ENCODE measurements at regions not wholly inside any gene's neighbourhood (a gene's known extent, or its start where the extent isn't known, plus 50 kb on each side); places are given as distances from the start of the nearest gene placed in this dataset.

- DNase-seq (ENCODE audit: low read depth in 1 of 2, low spot score in 1 of 2) (no peak), ATAC-seq (no peak), FAIRE-seq (no peak)
- no peak for TF ChIP-seq FOXS1 (CRISPR knock-in tag; IDR thresholded peaks at IDR 0.05)
- TF ChIP-seq JUN (IDR thresholded peaks at IDR 0.05): no peak
- no peak for TF ChIP-seq HOXA7 (CRISPR knock-in tag; IDR thresholded peaks at IDR 0.05)
- no peak for TF ChIP-seq CEBPB (IDR thresholded peaks at IDR 0.05)
- no peak for TF ChIP-seq MAFK (IDR thresholded peaks at IDR 0.05; ENCODE audit: partially characterized antibody)
- TF ChIP-seq NR3C1 (IDR thresholded peaks at IDR 0.05): no peak
- no peak for TF ChIP-seq POLR2AphosphoS2 (conservative IDR thresholded peaks at IDR 0.05; ENCODE audit: low read length)
- TF ChIP-seq E2F6 (IDR thresholded peaks at IDR 0.05; ENCODE audit: borderline replicate concordance, low read depth): no peak
- no peak for TF ChIP-seq HMGXB4 (CRISPR knock-in tag; IDR thresholded peaks at IDR 0.05; ENCODE audit: borderline replicate concordance)
- no peak for TF ChIP-seq EP300 (IDR thresholded peaks at IDR 0.05)
- TF ChIP-seq CBX8 (IDR thresholded peaks at IDR 0.05): no peak
- TF ChIP-seq, protein P1, sequence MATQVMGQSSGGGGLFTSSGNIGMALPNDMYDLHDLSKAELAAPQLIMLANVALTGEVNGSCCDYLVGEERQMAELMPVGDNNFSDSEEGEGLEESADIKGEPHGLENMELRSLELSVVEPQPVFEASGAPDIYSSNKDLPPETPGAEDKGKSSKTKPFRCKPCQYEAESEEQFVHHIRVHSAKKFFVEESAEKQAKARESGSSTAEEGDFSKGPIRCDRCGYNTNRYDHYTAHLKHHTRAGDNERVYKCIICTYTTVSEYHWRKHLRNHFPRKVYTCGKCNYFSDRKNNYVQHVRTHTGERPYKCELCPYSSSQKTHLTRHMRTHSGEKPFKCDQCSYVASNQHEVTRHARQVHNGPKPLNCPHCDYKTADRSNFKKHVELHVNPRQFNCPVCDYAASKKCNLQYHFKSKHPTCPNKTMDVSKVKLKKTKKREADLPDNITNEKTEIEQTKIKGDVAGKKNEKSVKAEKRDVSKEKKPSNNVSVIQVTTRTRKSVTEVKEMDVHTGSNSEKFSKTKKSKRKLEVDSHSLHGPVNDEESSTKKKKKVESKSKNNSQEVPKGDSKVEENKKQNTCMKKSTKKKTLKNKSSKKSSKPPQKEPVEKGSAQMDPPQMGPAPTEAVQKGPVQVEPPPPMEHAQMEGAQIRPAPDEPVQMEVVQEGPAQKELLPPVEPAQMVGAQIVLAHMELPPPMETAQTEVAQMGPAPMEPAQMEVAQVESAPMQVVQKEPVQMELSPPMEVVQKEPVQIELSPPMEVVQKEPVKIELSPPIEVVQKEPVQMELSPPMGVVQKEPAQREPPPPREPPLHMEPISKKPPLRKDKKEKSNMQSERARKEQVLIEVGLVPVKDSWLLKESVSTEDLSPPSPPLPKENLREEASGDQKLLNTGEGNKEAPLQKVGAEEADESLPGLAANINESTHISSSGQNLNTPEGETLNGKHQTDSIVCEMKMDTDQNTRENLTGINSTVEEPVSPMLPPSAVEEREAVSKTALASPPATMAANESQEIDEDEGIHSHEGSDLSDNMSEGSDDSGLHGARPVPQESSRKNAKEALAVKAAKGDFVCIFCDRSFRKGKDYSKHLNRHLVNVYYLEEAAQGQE (IDR thresholded peaks at IDR 0.05): no peak
- no peak for TF ChIP-seq ZC3H11A (IDR thresholded peaks at IDR 0.05)
- no peak for TF ChIP-seq NFE2L2 (conservative IDR thresholded peaks at IDR 0.05; ENCODE audit: low read length)
- Histone ChIP-seq H3K27ac (no peak overlapping the region), H3K9me3 (no peaks in the 10 kb centered on the region), H3K4me2 (no peak overlapping the region), H3K4me1 (no peaks in the 10 kb centered on the region), H3K4me3 (no peak overlapping the region)
- ChIA-PET CTCF (no interaction called here), POLR2A (no interaction called here)
- WGBS (ENCODE audit: missing lambda C conversion rate): 52% methylated on average over 3 of the region's 3 CpGs
These were observed 632.2 kb downstream of the TENT5A start for GRCh38 chr6:81120280-81120679.

GRCh38 chr6:81105998-81106397, 646.5 kb downstream of the TENT5A start:
- Histone ChIP-seq H3K9me3 (no peaks in the 10 kb centered on the region), H3K4me3 (no peak overlapping the region), H3K4me1 (no peaks in the 10 kb centered on the region), H3K27ac (no peak overlapping the region), H3K4me2 (no peak overlapping the region)
- TF ChIP-seq, protein P1 (IDR thresholded peaks at IDR 0.05): no peak
- TF ChIP-seq HDAC2 (IDR thresholded peaks at IDR 0.05) (no peak), MAZ (IDR thresholded peaks at IDR 0.05; ENCODE audit: borderline replicate concordance, low read depth, low read length) (no peak)
- CTCF ChIA-PET: no interaction called here
- POLR2A ChIA-PET: no interaction called here
- DNase-seq (ENCODE audit: low read depth in 1 of 2, low spot score in 1 of 2) (no peak), ATAC-seq (no peak), FAIRE-seq (no peak)
- WGBS (ENCODE audit: missing lambda C conversion rate): 4% methylated on average over 1 of the region's 1 CpG
